ENCODE measurements at regions not wholly inside any gene's neighbourhood (a gene's known extent, or its start where the extent isn't known, plus 50 kb on each side); places are given as distances from the start of the nearest gene placed in this dataset.
"Not testable (repeated sequence)": the region's sequence is repeated elsewhere in the genome, so short reads cannot be mapped to it uniquely, and the experiment has no call there.

DNA sequence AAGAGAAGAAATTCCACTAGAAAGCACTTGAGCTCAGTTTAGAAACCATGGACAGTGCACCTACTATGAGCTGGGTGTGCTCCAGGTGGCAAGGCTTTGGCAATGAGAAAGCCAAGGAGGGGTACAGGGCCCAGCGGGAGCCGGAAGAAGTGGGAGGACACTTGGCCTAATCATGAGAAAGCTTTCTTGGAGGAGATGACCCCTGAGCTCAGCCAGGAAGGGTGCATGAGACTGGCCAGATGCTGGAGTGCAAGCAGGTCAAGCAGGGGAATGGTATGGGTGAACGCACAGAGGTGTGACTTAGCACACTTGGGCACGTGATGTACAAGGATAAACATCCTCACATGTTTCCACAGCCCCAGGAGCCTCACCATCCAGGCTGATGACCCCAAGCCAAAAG lies 97.2 kb upstream of the GLI2 start:
- no peak for DNase-seq

DNA sequence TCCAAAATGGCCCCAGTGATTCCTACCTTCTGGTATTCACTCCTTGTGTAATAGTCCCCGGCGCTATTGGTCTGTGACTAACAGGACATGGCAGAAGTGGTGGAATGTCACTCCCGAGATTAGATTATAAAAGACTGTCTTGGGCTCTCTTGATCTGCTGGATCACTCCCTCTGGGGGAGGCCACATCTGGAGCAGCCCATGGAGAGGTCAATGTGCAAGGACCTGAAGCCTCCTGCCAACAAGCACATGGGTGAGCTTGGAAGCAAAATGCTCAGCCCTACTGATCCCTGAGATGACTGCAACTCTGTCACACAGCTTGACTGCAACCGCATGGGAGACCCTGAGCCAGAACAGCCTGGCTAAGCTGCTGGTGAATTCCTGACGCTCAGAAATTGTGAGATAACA lies 94.3 kb upstream of the GLI2 start:
- no peak for DNase-seq

DNA sequence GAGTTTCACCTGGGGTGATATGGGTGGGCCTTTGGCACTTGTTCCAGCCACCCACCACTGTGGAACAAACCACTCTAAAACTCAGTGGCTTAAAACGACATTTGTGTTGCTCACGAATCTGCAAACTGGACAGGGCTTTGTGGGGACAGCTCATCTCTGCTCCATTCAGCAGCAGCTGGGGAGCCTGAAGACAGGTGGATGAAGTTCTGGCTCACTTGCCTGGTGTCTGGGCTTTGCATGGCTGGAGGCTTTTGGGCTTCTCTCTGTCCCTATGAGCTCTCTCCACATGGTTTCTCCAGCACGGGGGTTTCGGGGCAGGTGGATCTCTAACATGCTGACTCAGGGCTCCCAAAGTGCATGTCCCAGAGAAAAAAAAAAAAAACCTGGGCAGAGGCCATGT lies 93.0 kb upstream of the GLI2 start:
- DNase-seq: no peak

DNA sequence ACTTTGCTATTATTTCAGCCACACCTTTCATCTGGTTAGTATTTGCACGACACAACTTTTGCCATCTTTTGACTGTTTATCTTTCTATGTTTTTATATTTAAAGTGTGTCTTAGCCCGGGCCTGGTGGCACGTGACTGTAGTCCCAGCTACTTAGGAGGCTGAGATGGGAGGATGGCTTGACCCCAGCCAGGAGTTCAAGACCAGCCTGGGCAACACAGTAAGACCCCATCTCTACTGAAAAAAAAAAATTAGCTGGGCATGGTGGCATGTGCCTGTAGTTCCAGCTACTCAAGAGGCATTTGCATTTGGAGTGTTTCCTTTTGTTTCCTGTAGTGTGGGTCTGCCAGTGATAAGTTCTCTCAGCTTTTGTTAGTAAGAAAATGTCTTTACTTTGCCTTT lies 88.7 kb upstream of the GLI2 start:
- no peak for DNase-seq

DNA sequence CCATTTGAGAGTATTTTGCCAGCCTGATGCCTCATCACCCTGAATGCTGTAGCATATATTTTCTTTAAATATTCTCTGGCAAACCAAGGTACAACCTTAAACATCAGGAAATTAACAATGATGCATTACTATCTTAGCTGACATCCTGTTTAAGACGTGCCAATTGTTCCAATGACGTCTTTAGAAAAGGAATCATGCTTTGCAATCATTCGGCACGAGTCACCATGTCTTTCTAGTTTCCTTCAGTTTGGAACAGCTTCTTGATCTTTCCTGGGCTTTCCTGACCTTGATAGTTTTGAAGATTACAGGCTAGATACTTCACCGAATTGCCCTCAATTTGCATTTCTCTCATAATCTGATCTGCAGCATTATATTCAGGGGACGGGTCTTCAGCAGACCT lies 88.2 kb upstream of the GLI2 start:
- DNase-seq: no peak

DNA sequence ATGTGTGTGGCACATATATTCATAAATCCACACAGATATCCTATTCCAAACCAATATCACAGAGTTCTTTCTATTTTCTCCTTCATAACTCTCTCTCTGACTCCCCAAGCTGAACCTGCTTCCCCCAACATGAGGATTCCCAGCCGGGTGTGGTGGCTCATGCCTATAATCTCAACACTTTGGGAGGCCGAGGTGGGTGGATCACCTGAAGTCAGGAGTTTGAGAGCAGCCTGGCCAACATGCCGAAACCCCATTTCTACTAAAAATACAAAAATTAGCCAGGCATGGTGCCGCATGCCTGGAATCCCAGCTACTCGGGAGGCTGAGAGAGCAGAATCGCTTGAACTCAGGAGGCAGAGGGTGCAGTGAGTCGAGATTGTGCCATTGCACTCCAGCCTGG lies 86.3 kb upstream of the GLI2 start:
- DNase-seq: not testable (repeated sequence)

DNA sequence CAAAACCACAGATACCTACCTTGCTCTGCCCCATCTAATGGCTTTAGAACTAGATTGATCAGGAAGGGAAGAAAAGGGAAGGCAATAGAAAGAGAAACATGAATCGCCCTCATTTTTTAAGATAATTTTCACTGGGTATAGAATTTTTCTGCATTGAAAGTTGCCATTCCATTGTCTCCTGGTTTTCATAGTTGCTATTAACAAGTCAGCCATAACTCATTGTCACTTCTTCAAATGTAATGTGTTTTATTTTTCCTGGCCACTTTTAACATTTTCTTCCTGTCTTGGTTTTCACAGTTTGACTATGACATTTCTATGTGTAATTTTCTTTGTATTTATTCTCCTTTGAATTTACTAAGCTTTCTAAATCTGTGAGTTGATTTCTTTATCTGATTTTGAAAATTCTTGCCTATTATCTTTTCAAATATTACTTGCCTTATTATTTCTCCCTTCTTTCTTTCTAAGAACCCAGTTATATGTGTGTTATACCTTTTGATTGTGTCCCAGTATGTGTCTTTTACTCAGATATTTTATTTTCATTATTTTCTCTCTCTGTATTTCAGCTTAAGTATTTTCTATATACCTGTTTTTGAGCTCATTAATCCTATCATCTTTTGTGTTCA lies 85.5 kb upstream of the GLI2 start:
- no peak for DNase-seq

DNA sequence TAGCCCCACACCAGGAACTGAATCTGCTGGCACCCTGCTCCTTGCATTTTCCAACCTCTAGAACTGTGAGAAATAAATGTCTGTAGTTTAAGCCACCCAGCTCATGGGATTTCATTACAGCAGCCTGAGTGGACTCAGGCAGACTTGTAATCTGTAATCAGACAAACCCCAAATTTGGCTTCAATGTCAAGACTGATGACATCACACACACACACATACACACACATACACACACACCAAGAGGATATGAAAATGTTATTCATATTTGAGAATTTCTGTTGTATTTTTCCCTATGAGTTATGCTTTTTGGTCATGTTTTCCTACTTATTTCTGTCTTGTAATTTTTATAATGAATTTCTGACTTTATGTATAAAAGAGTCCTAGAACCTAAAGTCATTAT lies 83.8 kb upstream of the GLI2 start:
- no peak for DNase-seq

DNA sequence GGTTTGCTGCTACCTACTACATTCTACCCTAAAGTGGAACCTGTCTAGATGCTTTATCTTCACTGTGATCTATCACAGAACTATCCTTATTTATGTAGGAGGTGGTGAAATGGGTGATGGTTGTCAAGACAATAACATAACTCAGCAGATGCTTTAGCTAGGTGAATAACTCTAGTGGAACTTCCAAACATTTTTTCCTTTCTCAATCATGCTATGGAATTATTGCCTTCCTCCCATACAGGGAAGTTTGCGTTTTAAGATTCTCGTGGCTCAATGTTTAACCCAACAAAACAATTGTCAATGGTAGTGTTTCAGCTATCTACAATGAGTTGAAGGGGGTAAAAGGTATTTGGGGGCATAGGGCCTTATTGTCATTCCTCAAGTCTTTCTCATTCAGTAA lies 82.6 kb upstream of the GLI2 start:
- no peak for DNase-seq

DNA sequence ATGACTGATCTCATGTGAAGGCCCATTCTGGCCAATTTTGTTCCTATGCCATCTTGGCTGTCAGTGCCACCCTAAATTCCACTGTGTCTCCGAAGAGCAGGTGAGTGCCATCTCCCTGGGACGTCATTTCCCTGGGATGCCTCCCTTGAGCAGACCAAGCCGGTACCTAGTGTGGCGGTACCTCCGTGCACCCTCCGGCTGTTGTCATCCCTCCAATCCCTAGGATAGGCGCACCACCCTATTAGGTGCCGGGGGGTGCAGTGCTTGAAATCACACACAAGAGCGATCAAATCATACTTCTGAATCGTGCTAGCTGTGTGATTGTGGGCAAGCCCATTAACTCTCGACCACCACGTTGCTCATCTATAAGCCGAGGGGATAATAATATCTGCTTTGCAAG lies 81.8 kb upstream of the GLI2 start:
- DNase-seq: no peak

DNA sequence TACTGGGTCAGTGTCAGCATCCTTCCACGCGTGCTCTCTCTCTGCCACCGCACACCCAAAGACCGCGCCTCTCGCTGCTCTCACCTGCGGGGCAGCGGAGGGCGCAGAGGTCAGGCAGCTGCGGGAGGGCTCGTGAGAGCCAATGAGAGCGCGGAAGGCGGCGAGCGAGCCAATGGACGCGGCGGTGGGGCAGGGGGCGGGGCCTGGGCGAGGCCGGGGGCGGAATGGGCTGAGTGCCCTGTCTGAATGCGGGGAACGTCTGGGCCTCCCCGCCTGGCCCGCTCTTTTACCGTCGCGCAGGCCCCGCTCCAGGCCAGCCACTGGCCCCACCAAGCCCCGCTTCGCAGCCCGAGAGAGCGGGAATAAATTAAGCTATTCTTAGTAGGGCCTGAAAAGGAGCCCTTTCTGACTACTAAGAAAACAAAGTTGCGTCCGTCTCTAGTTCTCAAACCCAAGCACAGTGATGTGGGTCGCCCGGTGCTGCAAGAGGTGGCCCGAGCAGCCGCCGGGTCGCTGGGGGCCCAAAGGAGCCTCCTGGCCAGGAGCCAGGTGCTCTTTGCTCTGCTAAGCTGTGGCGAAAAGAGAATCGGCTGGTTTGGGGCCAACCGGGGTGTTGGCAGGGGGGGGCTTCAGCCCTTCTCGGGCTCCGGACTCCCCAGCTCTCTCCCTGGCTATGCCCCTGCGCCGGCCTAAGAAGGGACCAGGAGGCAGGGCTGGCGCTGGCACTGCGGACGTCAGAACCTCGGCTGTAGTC lies 81.1 kb upstream of the GLI2 start:
- no peak for DNase-seq

DNA sequence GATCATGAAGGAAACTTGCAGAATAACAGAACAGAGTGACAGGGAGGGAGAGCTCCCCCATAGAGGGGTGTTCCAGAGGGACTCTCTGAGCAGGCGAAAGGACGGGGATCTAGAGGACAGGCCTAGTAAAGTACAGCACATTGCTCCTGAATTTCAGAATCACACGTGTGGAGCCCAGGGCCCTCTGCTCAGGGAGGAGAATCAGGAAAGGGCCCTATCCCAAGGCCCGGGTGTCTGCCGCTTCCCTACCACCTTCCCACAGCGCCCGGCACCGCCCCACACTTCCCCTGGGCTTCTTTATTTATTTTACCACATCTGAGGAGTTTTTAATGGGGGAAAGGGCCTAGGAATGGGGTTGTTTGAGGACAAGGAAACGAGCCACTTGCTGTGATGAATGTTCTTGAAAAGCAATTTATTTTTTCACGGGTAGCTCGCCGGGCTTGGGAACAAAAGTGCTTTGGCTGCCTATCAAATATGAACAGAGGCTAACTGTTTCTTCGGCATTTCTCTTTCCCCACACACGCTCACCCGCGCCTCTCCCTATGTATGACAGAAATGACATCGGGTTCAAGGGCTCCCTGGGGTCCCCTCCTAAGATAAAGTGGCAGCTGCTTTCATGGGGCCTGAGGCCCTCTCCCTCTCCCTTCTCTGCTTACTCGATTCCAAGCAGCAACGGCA lies 79.3 kb upstream of the GLI2 start:
- DNase-seq: no peak

DNA sequence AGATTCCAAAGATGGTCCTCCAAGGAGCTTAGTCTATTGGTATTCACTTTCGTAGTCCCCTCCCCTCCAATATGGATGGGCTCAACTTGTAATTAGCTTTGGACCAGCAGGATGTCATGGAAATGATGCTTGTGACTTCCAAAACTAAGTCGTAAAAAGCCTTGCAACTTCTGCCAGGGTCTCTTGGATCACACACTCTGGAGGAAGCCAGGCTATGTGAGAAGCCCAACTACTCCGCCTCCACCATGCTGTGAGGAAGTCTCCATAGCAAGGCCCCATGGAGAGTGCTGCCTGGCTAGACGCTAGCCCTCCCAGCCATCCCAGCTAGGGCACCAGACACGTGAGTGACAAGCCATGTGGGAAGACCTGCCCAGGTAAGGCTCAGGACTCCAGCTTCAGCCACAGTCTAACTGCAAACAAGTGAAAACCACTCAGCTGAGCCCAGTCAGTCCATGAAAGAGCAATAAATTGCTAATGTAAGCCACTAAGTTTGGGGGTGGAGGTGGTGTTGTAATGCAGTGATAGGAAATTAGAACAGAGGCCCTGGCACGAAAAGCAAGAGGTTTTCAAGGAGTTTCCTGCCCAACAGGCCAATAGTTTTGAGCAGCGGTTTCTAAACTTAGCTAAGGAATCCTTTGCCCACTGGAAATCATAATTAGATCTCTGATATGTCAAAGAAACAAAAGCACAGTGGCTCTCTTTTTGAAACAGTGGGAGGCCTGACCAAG lies 77.5 kb upstream of the GLI2 start:
- DNase-seq: no peak

DNA sequence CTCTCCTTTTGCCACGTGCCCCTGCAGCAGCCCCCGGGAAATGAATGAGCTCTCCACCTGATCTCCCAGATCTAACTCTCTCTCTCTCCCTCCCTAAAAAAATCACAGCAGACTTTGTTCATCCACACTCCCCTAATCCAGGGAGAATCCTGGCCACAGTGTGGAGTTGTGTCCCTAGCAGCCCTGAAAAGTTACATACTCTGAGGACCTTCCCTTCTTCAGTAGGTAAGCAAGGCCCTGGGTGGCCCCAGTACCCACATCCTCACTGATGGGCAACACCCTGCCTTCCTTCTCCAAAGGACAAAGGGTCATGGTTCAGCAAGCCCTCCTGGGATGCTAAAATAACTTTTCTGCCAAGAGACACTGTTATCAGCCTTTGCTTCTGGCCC lies 76.9 kb upstream of the GLI2 start:
- DNase-seq: no peak

DNA sequence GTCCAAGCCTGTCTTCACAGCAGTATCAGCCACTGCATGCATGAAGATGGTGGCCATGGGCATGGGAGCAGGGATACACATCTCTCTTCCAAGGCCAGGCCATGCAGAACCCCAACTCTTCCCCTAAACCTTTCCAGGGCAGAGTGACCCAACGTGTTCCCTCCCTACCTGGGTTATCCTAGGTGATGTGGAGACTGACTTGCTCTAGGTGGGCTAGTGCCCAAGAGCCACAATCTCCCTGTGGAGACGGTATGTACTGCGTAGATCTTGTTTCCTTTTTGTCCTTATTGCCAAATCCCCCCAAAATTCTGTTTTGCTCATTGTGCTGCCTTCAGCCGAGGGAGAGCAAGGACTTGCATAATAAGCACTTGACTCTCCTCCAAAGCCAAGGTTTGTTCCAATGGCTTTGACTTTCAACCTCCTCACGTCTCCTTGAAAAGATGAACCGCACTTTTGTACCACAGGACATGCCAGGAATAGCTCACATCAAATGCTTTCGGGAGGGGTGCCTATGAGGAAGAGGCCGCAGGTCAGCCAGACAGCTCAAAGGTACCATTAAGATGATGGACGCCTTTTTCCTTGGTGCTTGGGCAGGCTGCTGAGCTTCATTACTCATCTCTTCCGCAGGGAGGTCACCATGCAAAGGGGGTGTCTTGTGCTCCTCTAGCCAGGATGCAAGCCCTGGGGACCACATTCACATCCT lies 76.2 kb upstream of the GLI2 start:
- DNase-seq: no peak

DNA sequence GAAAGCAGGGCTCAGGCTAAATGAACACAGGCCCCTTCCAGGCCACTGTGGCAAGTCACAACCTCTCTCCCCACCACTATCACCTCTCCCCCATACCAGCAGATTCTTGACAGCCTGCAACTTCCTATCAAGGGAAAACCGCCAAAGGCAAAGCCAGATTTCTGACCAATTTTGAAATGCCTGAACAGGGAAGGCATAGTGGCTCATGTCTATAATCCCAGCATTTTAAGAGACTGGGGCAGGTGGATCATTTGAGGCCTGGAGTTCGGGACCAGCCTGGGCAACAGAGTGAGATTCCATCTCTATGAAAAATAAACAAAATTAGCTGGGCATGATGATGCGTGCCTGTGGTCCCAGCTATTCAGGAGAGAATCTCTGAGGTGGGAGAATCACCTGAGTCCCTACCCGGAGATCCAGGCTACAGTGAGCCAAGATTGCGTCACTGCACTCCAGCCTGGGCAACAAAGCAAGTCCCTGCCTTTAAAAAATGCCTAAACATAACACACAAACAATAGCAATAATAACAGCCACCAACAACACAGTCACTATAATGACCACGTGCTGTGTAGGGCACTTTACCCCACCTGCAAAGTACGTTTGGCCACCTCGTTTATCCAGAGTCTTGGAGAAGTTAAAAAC lies 75.5 kb upstream of the GLI2 start:
- DNase-seq: no peak

DNA sequence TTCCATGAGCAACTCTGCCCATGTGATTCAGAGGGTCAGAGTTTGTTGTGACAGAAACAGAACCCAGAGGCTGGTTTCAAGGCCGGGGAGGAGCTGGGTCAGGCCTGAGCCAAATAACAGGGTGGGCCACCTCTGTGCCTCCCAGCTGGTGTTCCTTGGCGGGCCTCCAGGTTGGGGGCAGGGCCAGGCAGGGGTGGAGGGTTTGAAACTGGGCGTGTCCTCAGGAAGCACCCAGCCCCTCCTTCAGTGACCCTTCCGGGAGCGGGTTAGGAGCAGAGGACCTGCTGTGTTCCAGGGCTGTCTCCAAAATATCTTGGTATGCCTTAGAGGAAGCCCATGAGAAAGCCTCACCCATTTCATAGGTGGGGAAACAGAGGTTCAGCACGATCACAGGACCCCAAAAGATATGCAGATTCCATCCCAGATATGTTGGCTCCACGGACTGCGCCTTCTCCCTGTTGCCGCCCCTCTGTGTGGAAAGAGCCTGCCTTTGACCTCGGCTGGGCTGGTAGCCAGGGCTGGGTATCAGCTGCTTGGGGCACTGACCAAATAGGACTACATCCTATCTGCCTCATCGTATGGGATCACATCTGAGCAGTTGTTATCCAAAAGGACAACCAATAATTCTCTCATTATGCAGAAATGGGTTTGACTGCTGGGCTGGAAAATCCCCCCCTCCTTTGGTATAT lies 74.8 kb upstream of the GLI2 start:
- no peak for DNase-seq

DNA sequence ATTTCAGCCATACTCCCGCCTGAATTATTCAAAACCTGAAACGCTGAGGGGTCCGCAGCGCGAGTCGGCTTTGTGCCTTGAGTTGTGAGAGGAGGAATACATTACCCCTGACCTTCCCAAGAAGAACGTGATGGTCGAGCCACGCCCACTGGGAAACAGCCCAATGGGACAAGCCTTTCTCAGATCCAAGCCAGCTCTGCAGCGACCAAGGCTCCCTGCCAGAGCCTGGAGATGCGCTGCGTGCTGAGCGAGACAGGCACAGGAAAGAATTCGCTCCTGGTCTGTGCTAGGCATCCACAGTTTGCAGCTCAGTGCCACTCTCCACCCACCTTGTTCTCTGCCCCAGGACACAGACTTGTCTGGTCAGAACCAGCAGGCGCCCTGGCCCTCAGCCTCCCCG lies 74.1 kb upstream of the GLI2 start:
- no peak for DNase-seq

DNA sequence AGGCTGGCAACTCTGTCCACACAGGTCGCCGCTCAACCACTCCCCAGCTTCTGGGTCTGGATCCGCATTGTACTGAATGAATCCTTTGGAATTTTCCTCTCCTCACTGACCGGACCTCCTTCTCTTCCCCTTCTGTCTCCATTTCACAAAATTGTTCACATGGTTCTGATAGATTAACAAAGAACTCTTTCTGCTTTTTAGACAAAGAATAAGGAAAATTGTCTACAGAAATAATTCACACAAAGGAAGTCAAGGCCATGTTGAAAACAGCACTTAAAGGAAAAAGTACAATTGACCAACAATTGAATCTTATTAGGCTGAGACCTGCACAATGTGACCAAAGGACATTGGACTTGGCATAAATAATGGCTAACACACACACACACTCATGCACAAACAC lies 73.6 kb upstream of the GLI2 start:
- DNase-seq: no peak

DNA sequence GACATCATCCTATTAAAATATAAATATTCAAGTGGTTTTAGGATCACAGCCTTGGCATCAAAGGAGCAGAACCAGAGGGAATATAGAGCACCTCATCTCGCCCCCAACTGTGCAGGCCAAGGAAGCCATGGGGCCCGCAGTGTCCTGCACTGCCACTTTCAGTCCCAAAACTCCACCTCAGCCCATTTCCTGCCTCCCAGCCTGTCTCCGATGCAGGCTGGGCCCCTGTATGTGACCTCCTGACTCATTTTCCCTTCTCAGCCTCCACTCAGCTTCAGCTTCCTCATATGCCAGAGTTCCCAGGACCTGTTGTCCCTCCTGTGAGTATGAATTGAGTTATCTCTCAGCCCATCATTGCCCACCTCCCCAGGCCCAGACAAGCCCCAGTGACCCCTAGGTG lies 72.9 kb upstream of the GLI2 start:
- DNase-seq: no peak

DNA sequence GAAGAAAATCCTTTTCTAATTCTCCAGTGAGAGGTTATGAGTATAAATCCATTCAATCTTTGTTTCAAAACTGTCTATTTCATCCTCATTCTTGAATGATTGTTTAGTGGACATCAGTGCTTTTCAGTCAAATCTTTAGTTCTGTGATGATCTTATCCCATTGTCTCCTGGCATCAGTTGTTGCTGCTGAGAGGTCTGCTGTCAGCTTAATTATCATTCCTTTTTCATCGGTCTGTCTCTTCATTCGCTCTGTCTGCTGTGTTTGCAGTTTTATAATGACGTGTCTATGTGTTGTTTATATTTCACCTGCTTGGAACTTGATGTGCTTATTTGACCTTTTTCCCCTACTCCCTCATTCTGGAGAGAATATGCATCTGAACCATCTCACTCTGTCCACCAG lies 69.2 kb upstream of the GLI2 start:
- no peak for DNase-seq

DNA sequence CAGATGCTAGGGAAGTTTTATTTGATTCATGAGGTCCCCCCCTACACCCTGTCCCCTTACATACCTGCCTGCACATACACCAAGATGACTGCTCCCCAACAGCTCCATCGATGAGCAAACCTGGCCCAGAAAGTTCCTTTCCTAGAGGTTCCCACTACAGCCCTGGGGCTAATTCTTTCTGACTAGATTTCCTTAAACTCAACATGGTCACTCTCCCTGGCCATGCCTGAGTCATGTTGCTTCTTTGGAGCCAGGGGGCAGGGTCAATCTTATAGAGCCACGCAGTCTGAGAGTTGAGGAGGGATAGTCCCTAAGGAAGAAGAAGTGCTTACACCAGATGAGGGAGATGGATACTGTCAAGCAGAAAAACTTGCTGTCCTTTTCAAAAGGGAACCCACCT lies 67.7 kb upstream of the GLI2 start:
- DNase-seq: no peak
